ENCODE measurements at regions not wholly inside any gene's neighbourhood (a gene's known extent, or its start where the extent isn't known, plus 50 kb on each side); places are given as distances from the start of the nearest gene placed in this dataset.
A peak's percentile ranks its signal among the peaks of the same experiment; 100 is the strongest.

GRCh38 chr4:4752025-4752424 is 107.4 kb upstream of the MSX1 start:
- no peak for DNase-seq (ENCODE audit: low read depth, low spot score)
- Histone ChIP-seq H3K27me3 (ENCODE audit: insufficient read depth, low read length) (no peaks in the 10 kb centered on the region), H3K36me3 (ENCODE audit: control insufficient read depth in 1 of 2, insufficient read depth in 2 of 2, low read length in 2 of 2) (no peaks in the 10 kb centered on the region), H3K4me1 (ENCODE audit: control insufficient read depth in 1 of 2, insufficient read depth in 2 of 2, low read length in 2 of 2) (peaks cover 28 to 47% of the 10 kb centered on the region in 2 experiments), H3K9me2 (ENCODE audit: insufficient read depth) (no peaks in the 10 kb centered on the region), H3K79me2 (ENCODE audit: insufficient read depth, low read length) (no peaks in the 10 kb centered on the region), H2AFZ (ENCODE audit: low read depth, low read length, poor library complexity, severe bottlenecking) (no peak overlapping the region), H4K20me1 (ENCODE audit: insufficient read depth) (no peaks in the 10 kb centered on the region), H3K4me2 (ENCODE audit: low read length) (no peak overlapping the region), H3K9ac (ENCODE audit: low read length) (no peak overlapping the region), H3K4me3 (replicated peaks in 1 of 2; ENCODE audit: low read depth in 1 of 2, low read length in 2 of 2) (no peak overlapping the region), H3K9me3 (ENCODE audit: control insufficient read depth in 1 of 2, insufficient read depth in 1 of 2, low read depth in 1 of 2, low read length in 2 of 2) (no peaks in the 10 kb centered on the region), H3K27ac (ENCODE audit: low read depth, low read length) (peak overlapping the region; percentile 34; the same call in 1 of the 2 replicates)
- TF ChIP-seq ZFX (IDR thresholded peaks at IDR 0.05), result no peak
- no peak for TF ChIP-seq EZH2phosphoT487 (IDR thresholded peaks at IDR 0.05; ENCODE audit: borderline replicate concordance)
- no peak for TF ChIP-seq TCF7L2 (IDR thresholded peaks at IDR 0.05; ENCODE audit: borderline replicate concordance, extremely low read depth, insufficient read depth, insufficient read length)
- TF ChIP-seq MAX (IDR thresholded peaks at IDR 0.05), result no peak
- TF ChIP-seq ATF3 (IDR thresholded peaks at IDR 0.05), result no peak
- no peak for TF ChIP-seq POLR2A (IDR thresholded peaks at IDR 0.05; ENCODE audit: borderline replicate concordance, extremely low read depth, insufficient read depth, insufficient read length)
- TF ChIP-seq EZH2 (IDR thresholded peaks at IDR 0.05), result no peak
- no peak for TF ChIP-seq SIN3A (IDR thresholded peaks at IDR 0.05; ENCODE audit: low read depth)
- no peak for TF ChIP-seq CEBPB (IDR thresholded peaks at IDR 0.05; ENCODE audit: low read depth)
- TF ChIP-seq CTCF (IDR thresholded peaks at IDR 0.05 in 2 of 3, conservative IDR thresholded peaks at IDR 0.05 in 1 of 3; ENCODE audit: borderline replicate concordance in 1 of 3, insufficient read depth in 1 of 3, low read depth in 2 of 3, low read length in 2 of 3), result no peak
- no peak for TF ChIP-seq ZNF274 (IDR thresholded peaks at IDR 0.05; ENCODE audit: low read depth, low read length)
- no peak for TF ChIP-seq ELF1 (IDR thresholded peaks at IDR 0.05; ENCODE audit: borderline replicate concordance, low read depth)
- TF ChIP-seq SP1 (IDR thresholded peaks at IDR 0.05; ENCODE audit: low read depth), result no peak
- TF ChIP-seq POLR2AphosphoS5 (IDR thresholded peaks at IDR 0.05; ENCODE audit: low read depth, low read length), result no peak
- no peak for TF ChIP-seq RAD21 (IDR thresholded peaks at IDR 0.05; ENCODE audit: low read depth)
- no peak for TF ChIP-seq EGR1 (IDR thresholded peaks at IDR 0.05; ENCODE audit: low read depth)
- no peak for TF ChIP-seq YY1 (IDR thresholded peaks at IDR 0.05; ENCODE audit: extremely low read depth, insufficient replicate concordance, low read depth, low read length)
- no TSS peak for BruUV-seq (replicated peaks)
- CTCF ChIA-PET, result interaction anchor here (1.9 kb wide), 1 partner anchor 10 kb away, joined by 6 read pairs; no protein-coding TSS in a partner anchor
- POLR2A ChIA-PET, result no interaction called here
- RAD21 ChIA-PET (ENCODE audit: low non-redundant PET in 1 of 2, low total read pairs in 2 of 2, uncharacterized antibody in 2 of 2, unreplicated experiment in 2 of 2), result no interaction called here
- intact Hi-C loops (cut with micrococcal nuclease), result no loop called here
- ATAC-seq, result no peak
